DMS53 (cell line): ENCODE measurements at regions not wholly inside any gene's neighbourhood (a gene's known extent, or its start where the extent isn't known, plus 50 kb on each side); places are given as distances from the start of the nearest gene placed in this dataset.

ENCODE experiments used
- DNase-seq: peaks from one replicate; lab custom pipeline; 2025; lab: John Stamatoyannopoulos, UW

DNA sequence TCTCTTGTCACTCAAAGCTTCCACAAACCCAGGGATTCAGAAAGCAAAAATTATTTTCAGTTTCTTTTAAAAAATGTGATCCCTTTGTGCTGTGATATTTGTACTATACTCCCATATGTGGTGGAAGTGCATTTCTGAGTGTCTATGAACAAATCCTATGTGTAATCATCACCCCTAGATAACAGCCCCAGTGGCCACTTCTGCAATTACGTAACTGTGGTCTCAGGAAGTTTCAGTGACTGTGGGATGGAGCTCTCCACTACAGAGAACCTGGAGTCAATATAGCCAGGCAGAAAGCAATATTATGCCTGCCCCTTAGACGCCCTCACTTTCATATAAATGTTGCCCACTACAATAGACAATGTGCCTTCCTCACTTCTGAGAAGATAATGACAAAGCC, 1101.7 kb upstream of the GHITM start:
- DNase-seq, result peak; percentile 16

DNA sequence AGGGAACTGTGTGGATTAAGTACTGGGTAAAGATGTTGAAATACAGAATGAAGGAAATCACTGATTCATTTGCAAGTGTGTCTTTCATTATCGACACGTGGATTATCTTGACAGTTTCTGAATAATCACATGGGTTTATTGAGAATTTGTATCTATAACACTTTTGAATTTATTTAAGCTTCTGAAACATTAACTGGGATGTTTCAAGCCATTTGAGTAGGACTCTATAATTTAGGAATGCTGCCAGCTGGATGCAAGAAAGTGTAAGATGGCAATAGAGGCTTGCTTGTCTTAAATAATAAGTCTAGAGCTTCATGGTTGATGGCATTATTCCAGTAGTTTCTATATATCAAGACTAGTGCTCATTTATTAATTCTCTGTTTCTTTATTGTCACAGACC, 1100.7 kb upstream of the GHITM start:
- DNase-seq, result no peak

- peak; percentile 5 for DNase-seq
Measured at GRCh38 chr10:83045731-83046130, 1093.6 kb upstream of the GHITM start.

- no peak for DNase-seq
Measured at GRCh38 chr10:83050815-83051214, 1088.5 kb upstream of the GHITM start.

DNA sequence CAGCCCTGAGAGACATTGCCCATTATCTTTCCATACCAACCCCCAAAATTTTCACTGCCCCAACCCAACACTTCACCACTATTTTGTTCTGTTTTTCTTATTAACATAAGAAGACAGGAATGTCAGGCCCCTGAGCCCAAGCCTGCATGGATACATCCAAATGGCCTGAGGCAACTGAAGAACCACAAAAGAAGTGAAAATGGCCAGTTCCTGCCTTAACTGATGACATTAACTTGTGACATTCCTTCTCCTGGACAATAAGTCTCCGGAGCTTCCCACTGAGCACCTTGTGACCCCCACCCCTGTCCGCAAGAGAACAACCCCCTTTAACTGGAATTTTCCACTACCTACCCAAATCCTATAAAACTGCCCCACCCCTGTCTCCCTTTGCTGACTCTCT, 1076.4 kb upstream of the GHITM start:
- DNase-seq, result no peak

GRCh38 chr10:83073472-83073871, 1065.8 kb upstream of the GHITM start:
- DNase-seq, result peak; percentile 7

DNA sequence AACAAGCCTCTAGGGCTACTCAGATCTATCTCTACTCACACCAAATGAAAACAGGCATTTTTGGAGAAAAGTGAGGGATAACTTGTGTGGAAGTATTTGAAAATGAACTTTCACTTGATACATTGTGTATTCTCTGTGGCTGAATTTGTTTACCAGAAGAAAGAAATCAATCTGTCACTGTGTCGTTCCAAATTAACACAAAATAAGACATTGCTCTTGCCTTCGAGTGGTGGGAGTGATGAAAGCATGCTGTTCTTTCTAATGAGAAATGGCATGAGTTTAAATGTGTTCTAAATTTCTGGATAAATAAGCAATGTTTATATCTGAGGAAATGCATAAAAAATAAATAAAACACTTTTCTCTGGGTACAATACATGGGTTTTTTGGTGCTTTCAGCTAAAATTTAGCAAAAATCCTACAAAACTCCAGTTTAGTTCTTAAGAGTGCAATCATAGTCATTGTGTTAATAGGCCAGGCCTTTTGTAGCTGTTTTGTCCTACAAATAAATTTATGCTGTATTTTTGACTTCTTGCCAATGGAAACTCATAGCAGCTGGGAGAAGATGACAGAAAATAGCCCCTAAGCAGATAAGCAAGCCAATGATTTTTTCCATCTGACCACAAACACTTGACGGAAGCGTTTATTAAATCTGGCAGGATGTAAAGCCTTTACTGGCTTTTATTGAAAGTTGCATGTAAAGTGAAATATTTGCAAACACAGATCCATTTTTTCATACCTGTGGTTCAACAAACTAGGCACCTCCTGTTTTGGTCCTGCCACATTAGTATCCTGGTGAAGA, 1064.1 kb upstream of the GHITM start:
- DNase-seq, result no peak

GRCh38 chr10:83075815-83076355, 1063.4 kb upstream of the GHITM start:
- no peak for DNase-seq

DNA sequence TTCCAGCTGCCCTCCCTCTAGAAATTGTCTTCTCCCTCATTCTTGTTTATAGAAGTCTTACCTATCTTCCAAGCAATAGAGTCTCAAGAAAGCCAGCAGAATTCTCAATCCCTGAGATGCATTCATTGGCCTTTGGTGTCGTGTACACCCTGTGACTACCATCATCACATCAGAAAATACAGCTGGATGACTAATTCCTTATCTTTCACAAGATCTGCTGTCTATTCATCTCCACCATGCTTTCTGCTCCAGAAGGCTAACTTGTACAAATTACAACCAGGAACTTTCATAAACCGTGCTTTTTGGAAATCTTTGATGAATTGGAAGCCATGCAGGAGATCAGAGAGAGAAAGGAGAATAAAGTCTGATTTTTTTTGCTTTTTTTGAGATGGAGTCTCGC, 1062.9 kb upstream of the GHITM start:
- peak; percentile 8 for DNase-seq

DNA sequence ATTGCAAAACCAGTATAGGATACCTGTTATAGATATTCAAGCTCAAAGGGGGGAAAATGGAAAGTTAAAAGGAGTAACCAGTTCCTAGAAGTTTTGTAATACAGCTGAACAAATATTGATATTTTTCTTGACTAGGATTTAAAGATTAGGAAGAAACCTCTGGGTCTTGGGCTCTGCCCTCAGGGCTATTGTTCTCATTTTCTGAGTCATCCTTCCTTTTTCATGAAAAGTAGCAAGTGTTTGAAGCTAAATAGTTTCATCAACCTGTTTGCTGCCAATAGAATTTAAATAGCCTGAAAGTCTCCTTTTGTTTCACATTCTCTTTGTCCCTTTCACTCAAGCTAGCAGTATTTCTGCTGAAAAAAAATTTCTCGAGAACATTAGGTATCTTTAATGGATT, 1061.1 kb upstream of the GHITM start:
- peak; percentile 61 for DNase-seq

GRCh38 chr10:83078645-83079044, 1060.7 kb upstream of the GHITM start:
- DNase-seq, result peak; percentile 27

GRCh38 chr10:83083831-83084230, 1055.5 kb upstream of the GHITM start:
- peak; percentile 20 for DNase-seq

- peak; percentile 75 for DNase-seq
Measured at GRCh38 chr10:83089335-83089734, 1050.0 kb upstream of the GHITM start.

DNA sequence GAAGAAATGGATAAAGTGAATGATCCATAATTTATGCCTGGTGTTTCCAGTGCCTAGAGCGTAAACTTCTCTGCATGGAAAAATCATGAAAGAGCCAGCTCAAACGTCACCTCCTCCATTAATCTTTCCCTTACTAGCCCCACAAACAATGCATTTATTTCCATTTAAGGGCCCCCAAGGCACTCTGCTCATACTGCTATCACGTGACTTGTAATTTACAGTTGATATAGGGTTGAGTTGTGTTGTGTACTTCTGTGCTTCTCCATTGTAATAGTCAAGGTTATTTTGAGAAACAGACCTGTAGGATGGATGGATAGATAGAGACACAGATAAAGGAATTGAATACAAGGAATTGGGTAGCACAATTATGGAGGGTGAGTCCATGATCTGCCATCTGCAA, 1034.7 kb upstream of the GHITM start:
- DNase-seq, result no peak

- no peak for DNase-seq
Measured at GRCh38 chr10:83108565-83109333, 1030.6 kb upstream of the GHITM start.

DNA sequence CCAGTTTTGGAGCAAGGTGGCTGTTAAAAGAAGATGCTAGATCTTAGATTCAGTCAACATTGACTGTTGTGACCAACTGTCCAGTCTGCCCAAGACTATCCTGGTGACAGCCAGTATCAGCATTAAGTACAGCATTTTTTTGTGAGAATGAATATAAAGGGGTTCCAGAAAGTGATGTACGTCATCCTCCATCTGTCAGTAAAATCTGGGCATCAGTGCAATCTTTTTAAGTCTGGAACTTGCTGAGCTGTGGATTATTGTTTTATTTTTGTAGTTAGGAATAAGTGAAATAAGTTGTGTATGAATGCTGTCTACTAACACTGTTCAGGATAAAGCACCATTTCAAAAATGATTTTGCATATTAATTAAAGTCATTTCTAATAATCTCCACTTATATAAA, 1020.0 kb upstream of the GHITM start:
- DNase-seq, result no peak

GRCh38 chr10:83122336-83122735, 1017.0 kb upstream of the GHITM start:
- DNase-seq, result no peak

GRCh38 chr10:83127942-83128575, 1011.2 kb upstream of the GHITM start:
- no peak for DNase-seq

DNA sequence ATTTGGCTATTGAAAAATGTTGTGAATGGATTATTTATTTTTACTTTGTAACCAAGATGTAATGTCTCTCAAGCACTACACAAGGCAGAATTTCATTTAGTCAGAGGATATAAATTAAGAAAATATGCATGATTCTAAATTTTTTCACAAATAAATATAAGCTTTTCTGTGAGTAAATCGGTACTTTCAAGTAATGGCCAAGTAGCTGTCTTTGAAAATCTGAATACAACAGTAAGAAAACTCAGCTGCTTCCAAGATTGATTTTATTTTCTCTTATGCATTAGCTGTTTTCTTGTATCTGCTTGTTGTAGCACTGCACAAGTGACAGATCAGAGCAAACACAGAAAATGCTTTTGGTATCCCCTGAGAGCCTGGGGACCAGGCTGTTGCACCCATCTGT, 998.5 kb upstream of the GHITM start:
- no peak for DNase-seq

- no peak for DNase-seq
Measured at GRCh38 chr10:83142074-83142563, 997.2 kb upstream of the GHITM start.

GRCh38 chr10:83144461-83144860, 994.8 kb upstream of the GHITM start:
- no peak for DNase-seq

DNA sequence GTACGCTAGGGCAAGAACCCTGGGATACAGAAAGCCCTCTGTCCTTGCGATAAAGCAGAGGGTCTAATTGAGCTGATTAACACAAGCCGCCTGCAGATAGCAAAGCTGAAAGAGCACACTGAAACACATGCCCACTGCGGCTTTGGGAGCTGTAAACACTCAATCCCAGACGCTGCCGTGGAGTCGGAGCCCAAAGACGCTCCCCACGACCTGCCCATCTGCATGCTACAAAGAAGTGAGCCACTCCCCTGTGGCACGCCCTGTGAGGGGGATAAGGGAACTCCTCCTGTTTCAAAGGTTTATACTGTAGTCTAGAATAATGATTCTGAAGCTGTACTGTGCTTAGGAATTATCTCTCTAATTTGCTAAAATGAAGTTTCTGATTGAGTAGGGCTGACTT, 985.6 kb upstream of the GHITM start:
- DNase-seq, result no peak

GRCh38 chr10:83164156-83164555, 975.2 kb upstream of the GHITM start:
- DNase-seq, result no peak
